HG03378 (cell line): ENCODE measurements at regions not wholly inside any gene's neighbourhood (a gene's known extent, or its start where the extent isn't known, plus 50 kb on each side); places are given as distances from the start of the nearest gene placed in this dataset.

Source experiments
- ATAC-seq: cut with Tn5 transposase; IDR thresholded peaks from one replicate; pipeline ENCODE4 v1.9.1; 2021; ENCODE audit warnings: mild to moderate bottlenecking, moderate library complexity; ENCODE audit not compliant: unreplicated experiment

DNA sequence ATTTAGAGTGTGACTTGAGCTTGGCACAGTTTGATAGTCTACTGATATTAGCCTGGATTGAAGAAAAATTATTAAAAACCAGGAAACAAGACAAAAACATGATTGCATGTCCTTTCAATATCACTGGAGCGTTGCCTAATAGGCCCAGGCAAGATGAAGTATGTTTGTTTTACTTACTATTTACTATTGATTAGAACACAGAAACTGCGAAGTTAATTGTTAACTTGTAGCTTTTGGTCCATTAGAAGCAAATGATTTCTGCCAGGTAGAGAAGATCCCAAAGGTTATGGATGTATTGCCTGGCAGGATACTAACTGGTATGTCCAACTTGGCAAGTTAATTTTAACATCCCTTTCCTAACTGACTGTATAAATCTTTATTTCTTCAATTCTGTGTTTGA lies 268.9 kb downstream of the ETNK1 start:
- no peak for ATAC-seq

DNA sequence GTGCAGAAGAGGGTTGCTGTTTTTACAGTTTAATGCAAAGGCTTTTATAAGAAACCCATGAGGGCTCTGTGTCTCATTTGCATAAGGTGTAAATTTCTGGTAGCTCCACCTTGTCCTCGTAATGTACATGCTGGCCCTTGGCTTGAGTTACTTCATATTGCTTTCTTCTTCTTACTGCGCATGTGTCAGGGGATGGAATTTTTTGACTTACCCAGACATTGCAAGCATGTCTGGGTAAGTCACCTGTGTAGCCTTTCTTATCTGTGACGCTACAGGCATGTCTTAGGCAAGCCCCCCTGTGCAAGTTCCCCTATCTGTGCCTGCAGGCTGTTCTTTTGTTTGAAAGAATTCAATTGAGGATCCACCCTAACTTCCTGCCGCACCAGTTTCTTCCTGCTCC lies 274.2 kb downstream of the ETNK1 start:
- ATAC-seq, result no peak

DNA sequence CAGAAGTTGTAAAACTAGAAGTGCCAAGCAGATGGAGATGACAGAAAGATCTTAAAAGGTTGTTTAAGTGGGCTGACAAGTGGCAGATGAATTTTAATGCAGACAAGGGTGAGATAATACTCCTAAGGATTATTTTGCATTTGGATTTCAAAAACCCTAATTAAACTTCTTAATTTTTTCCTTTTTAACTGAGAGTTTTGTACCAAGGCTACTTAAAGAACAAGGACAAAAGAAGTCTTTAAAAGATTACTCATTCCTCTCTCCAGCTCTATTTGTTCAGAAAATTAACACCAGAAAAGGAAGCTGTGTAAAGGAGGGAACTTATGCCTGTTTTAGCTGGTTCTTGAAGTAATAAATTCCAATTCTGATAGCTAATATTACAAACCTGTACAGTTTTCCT lies 275.4 kb downstream of the ETNK1 start:
- no peak for ATAC-seq

GRCh38 chr12:22904485-22904884 lies 279.5 kb downstream of the ETNK1 start:
- ATAC-seq, result no peak

- ATAC-seq, result no peak
These were observed 291.3 kb downstream of the ETNK1 start for GRCh38 chr12:22916241-22916640.

GRCh38 chr12:22916815-22917214 lies 291.8 kb downstream of the ETNK1 start:
- no peak for ATAC-seq

GRCh38 chr12:22919883-22920282 lies 294.9 kb downstream of the ETNK1 start:
- ATAC-seq, result no peak

DNA sequence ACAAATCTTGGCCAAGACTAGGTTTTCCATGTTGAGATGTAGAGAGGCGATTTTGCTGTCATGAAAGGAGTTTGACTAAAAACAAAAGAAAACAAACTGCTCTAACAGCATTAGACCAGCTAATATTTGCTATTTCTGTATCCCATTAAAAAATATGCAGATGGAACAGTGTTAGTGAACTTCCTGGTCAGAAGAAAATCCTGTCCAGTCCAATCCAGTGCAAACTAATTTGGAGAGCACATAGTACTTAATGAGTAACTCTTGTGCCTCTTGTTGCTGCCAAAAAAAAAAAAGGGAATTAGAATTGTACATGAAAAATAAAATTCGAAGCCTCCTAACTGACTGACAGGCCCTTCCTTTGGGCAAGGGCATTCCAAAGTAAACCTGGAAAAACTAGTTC lies 298.8 kb downstream of the ETNK1 start:
- ATAC-seq, result no peak

- no peak for ATAC-seq
These were observed 299.4 kb downstream of the ETNK1 start for GRCh38 chr12:22924391-22924790.

DNA sequence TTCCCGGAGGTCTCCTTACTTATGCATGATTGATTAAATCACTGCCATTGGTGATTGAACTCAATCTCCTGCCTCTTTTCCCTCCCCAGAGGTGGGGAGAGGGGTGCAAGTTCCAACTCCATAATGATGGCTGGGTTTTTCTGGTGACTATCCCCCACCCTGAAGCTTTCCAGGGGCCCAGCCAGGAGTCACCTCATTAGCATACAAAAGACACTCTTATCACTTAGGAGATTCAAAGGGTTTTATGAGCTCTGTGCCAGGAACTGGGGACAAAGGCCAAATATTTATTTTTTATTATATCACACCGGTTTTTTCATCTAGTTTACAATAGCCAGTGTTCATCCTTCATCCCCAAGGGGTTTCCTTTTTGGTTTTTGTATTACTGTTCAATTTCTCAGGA lies 300.7 kb downstream of the ETNK1 start:
- no peak for ATAC-seq

DNA sequence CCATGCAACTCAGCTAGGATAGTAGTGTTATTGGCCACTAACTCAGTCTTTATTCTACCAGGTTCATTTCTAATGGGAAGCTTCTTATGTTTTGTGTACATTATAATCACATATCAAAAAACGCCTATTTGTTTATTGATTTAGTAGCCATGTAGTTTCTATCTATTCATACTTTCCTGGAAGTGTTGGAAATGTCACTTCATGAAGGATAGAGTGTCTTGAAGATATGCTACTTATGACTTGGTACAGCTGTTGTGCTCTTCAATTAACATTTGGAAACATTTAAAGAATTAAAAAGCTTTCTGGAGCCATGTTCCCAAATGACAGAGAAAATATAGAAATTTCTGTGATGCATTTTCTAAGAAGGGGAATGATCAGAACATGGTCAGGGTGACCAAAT lies 307.5 kb downstream of the ETNK1 start:
- ATAC-seq, result no peak

DNA sequence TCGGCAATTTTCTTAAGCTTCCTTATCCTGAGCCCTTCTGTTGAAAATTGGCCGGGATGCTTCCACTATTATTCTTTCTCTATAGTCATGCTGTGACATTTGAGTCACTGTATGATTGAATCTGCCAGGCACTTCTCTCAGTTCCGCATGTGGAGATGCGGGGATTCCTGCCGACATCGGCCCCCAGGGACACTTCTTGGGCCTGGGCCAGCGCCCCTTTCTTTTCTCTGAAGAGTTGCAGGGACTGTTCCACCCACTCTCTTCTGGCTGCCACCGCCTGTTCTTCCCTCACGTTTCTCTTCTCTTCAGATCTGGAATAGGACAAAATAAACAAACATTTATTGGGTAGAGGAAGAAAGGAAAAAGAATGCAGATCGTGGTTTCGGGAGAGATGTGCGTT lies 310.1 kb downstream of the ETNK1 start:
- no peak for ATAC-seq

- no peak for ATAC-seq
These were observed 310.5 kb downstream of the ETNK1 start for GRCh38 chr12:22935501-22935900.

GRCh38 chr12:22938323-22938722 lies 313.4 kb downstream of the ETNK1 start:
- ATAC-seq, result no peak

DNA sequence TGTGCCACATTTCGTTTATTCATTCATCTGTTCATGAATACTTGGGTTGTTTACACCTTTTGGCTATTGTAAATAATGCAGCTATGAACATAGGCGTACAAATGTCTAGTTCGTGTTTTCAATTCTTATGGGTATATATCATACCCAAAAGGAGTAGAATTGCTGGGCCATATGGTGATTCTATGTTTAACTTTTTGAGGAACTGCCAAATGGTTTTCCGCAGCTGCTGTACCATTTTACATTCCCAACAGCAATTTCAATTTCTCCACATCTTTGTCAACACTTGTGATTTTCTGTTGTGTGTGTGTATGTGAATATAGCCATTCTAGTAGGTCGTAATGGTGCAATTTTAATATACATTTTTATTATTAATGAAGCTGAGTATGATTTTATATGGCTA lies 326.2 kb downstream of the ETNK1 start:
- no peak for ATAC-seq

GRCh38 chr12:22956690-22957089 lies 331.7 kb downstream of the ETNK1 start:
- no peak for ATAC-seq

GRCh38 chr12:22967171-22967570 lies 342.2 kb downstream of the ETNK1 start:
- ATAC-seq, result no peak

GRCh38 chr12:22969521-22969920 lies 344.6 kb downstream of the ETNK1 start:
- no peak for ATAC-seq

DNA sequence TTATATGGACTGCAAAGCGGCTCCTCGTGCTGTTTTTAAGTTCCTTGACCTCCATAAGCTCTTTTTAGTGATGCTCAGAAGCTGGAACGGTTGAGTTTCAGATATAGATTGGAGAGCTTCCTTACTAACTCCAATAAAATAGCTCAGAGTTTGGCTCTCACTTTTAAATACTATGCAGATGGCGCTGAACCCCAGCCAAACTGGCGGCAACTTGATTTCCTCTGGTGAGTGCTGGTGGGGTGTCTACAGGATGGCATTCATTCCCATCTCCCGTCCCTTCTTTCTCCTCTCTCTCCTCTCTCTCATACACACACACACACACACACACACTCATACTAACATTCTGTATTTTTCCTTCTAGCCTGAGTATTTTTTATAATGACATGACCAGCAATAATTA lies 346.3 kb downstream of the ETNK1 start:
- ATAC-seq, result no peak

DNA sequence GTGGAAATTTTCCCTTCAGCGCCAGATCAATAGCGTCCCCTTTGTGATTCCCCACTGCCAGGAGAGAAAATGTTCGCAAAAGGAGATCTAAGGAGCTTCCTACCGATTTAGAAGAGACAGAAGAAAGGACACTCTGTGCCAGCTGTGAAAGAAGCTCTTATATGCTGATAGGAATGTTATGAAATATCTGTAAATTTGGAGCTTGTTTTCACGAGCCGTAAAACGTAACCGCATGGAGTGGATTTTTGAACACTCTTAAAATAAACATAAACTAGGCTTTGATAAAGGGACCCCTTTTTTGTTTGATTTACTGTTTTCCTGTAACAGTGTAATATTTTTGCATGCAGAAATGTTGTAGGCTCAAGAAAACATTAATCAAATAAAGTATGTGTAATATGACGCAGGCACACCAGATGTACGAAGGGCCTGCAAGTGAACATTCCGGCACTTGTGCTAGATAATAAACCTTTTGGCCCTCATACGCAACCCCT lies 346.8 kb downstream of the ETNK1 start:
- no peak for ATAC-seq

- ATAC-seq, result no peak
These were observed 349.9 kb downstream of the ETNK1 start for GRCh38 chr12:22974865-22975264.

DNA sequence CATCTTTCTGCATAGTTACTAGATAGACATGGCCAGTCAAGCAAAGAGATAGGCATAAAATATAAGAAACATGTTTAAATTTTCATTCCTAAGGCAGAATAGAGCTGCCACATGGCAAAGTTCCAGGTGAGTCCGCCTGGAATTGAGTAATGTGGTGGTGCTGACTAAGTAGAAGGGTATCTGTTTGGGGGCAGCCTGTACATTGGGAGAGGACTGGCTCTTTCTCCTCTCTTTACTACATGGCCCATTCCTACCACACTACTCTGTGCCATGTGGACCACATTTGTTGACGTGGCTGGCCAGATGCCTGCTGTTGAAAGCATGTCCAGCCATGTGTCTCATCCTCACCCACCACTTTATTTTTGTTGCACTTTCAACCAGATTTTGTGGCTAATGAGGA lies 354.0 kb downstream of the ETNK1 start:
- no peak for ATAC-seq

- no peak for ATAC-seq
These were observed 355.0 kb downstream of the ETNK1 start for GRCh38 chr12:22979854-22980469.
